ENCODE measurements at regions not wholly inside any gene's neighbourhood (a gene's known extent, or its start where the extent isn't known, plus 50 kb on each side); places are given as distances from the start of the nearest gene placed in this dataset.

- WGBS, 2 donors = 86 to 90% methylated on average over 3 of the region's 3 CpGs
- no peaks in the 10 kb centered on the region for H3K27me3 ChIP-seq
- intact Hi-C loops (cut with DNase I) = no loop called here
These were observed 97.6 kb upstream of the ZNF804B start for GRCh38 chr7:88661921-88662320.

GRCh38 chr7:88647825-88648224 lies 111.7 kb upstream of the ZNF804B start:
- H3K36me3 ChIP-seq = no peaks in the 10 kb centered on the region
- H3K27me3 ChIP-seq = no peaks in the 10 kb centered on the region
- H3K9me3 ChIP-seq = peaks cover 0 to 9% (median 0%) of the 10 kb centered on the region in 4 donors
- no peak for TF ChIP-seq POLR2AphosphoS5 (IDR thresholded peaks at IDR 0.05)
- no peak for TF ChIP-seq CTCF (IDR thresholded peaks at IDR 0.05)
- no peak for TF ChIP-seq EP300 (IDR thresholded peaks at IDR 0.05)
- no peaks in the 10 kb centered on the region for H3K4me1 ChIP-seq
- no peak overlapping the region for H3K27ac ChIP-seq
- H3K4me3 ChIP-seq = no peak overlapping the region
- intact Hi-C loops (cut with DNase I) = no loop called here
- WGBS, 2 donors = 79 to 81% methylated on average over 2 of the region's 2 CpGs
- no peak for DNase-seq

More at GRCh38 chr7:88661921-88662320, 97.6 kb upstream of the ZNF804B start:
- TF ChIP-seq POLR2AphosphoS5 (IDR thresholded peaks at IDR 0.05) (no peak), POLR2A (IDR thresholded peaks at IDR 0.05) (no peak), CTCF (IDR thresholded peaks at IDR 0.05) (no peak), EP300 (IDR thresholded peaks at IDR 0.05) (no peak)
- H3K27ac ChIP-seq = no peak overlapping the region
- DNase-seq = no peak
- H3K9me3 ChIP-seq = no peaks in the 10 kb centered on the region
- peaks cover 0 to 5% (median 0%) of the 10 kb centered on the region in 4 donors for H3K4me1 ChIP-seq
- H3K36me3 ChIP-seq = no peaks in the 10 kb centered on the region
- H3K4me3 ChIP-seq = no peak overlapping the region

GRCh38 chr7:88638583-88638982 lies 120.9 kb upstream of the ZNF804B start:
- no peaks in the 10 kb centered on the region for H3K36me3 ChIP-seq
- no peak for DNase-seq
- no peaks in the 10 kb centered on the region for H3K9me3 ChIP-seq
- 92% methylated on average over 6 of the region's 6 CpGs for WGBS, 2 donors
- TF ChIP-seq POLR2AphosphoS5 (IDR thresholded peaks at IDR 0.05) (no peak), EP300 (IDR thresholded peaks at IDR 0.05) (no peak), CTCF (IDR thresholded peaks at IDR 0.05) (no peak)
- intact Hi-C loops (cut with DNase I) = no loop called here
- no peaks in the 10 kb centered on the region for H3K4me1 ChIP-seq
- no peaks in the 10 kb centered on the region for H3K27me3 ChIP-seq
- H3K4me3 ChIP-seq = no peak overlapping the region
- H3K27ac ChIP-seq = no peak overlapping the region

GRCh38 chr7:88637795-88638194 lies 121.7 kb upstream of the ZNF804B start:
- no peak overlapping the region for H3K4me3 ChIP-seq
- H3K4me1 ChIP-seq = no peaks in the 10 kb centered on the region
- no peak for TF ChIP-seq POLR2AphosphoS5 (IDR thresholded peaks at IDR 0.05)
- TF ChIP-seq EP300 (IDR thresholded peaks at IDR 0.05) = no peak
- TF ChIP-seq POLR2A (IDR thresholded peaks at IDR 0.05) = no peak
- no peak for TF ChIP-seq CTCF (IDR thresholded peaks at IDR 0.05)
- H3K36me3 ChIP-seq = no peaks in the 10 kb centered on the region
- intact Hi-C loops (cut with DNase I) = no loop called here
- no peak for DNase-seq
- no peaks in the 10 kb centered on the region for H3K27me3 ChIP-seq
- no peaks in the 10 kb centered on the region for H3K9me3 ChIP-seq
- H3K27ac ChIP-seq = no peak overlapping the region

- Histone ChIP-seq H3K36me3 (no peaks in the 10 kb centered on the region), H3K4me3 (no peak overlapping the region), H3K27me3 (no peaks in the 10 kb centered on the region), H3K4me1 (no peaks in the 10 kb centered on the region), H3K27ac (no peak overlapping the region), H3K9me3 (no peaks in the 10 kb centered on the region)
- DNase-seq = no peak
- intact Hi-C loops (cut with DNase I) = no loop called here
- TF ChIP-seq EP300 (IDR thresholded peaks at IDR 0.05) = no peak
- no peak for TF ChIP-seq POLR2A (IDR thresholded peaks at IDR 0.05)
- no peak for TF ChIP-seq CTCF (IDR thresholded peaks at IDR 0.05)
- TF ChIP-seq POLR2AphosphoS5 (IDR thresholded peaks at IDR 0.05) = no peak
- WGBS, 2 donors = 58 to 70% methylated on average over 1 of the region's 1 CpG
These were observed 124.4 kb upstream of the ZNF804B start for GRCh38 chr7:88635149-88635548.
